Lung (tissue), 11 donors: ENCODE measurements at regions not wholly inside any gene's neighbourhood (a gene's known extent, or its start where the extent isn't known, plus 50 kb on each side); places are given as distances from the start of the nearest gene placed in this dataset.
A peak's percentile ranks its signal among the peaks of the same experiment; 100 is the strongest.

Experiments used
- ATAC-seq: fragments of 200-7000 bp; cut with Tn5 transposase; one replicate; pipeline ENCODE4 v1.9.1; 2020; ENCODE audit warnings: moderate number of reproducible peaks; ENCODE audit not compliant: insufficient read depth, low FRiP score
- DNase-seq, 3 donors: peaks; one replicate each; pipeline ENCODE4 v3.0.0-alpha.2; 2013 to 2017
- H3K27ac ChIP-seq, 2 donors: one replicate each; pipeline ENCODE4 v1.5.1; 2013; ENCODE audit warnings: mild to moderate bottlenecking in 2 of 2, moderate library complexity in 2 of 2, control low read depth in 1 of 2, inconsistent platforms in 1 of 2, low read depth in 1 of 2, low read length in 1 of 2
- H3K27me3 ChIP-seq, 3 donors: one replicate each; pipeline ENCODE4 v1.5.1; 2013; ENCODE audit warnings: low read length in 2 of 3; ENCODE audit not compliant: control insufficient read depth in 3 of 3, insufficient read depth in 3 of 3
- H3K36me3 ChIP-seq, 4 donors: one replicate each; pipeline ENCODE4 v1.5.1; 2013; ENCODE audit warnings: low read length in 4 of 4, mild to moderate bottlenecking in 1 of 4, moderate library complexity in 1 of 4; ENCODE audit not compliant: control insufficient read depth in 4 of 4, insufficient read depth in 4 of 4
- H3K4me1 ChIP-seq, 5 donors: one replicate each; pipeline ENCODE4 v1.5.1; 2013; ENCODE audit warnings: low read length in 5 of 5, mild to moderate bottlenecking in 2 of 5, moderate library complexity in 1 of 5; ENCODE audit not compliant: control insufficient read depth in 5 of 5, insufficient read depth in 5 of 5
- H3K4me3 ChIP-seq: one replicate; pipeline ENCODE4 v1.5.1; 2013; ENCODE audit warnings: mild to moderate bottlenecking, control low read depth, moderate library complexity
- H3K9ac ChIP-seq, 2 donors: one replicate each; pipeline ENCODE4 v1.5.1; 2013; ENCODE audit warnings: low read length in 2 of 2, control low read depth in 1 of 2; ENCODE audit not compliant: insufficient read depth in 1 of 2
- H3K9me3 ChIP-seq, 4 donors: one replicate each; pipeline ENCODE4 v1.5.1; 2013; ENCODE audit warnings: low read length in 3 of 4, mild to moderate bottlenecking in 1 of 4, moderate library complexity in 1 of 4; ENCODE audit not compliant: control insufficient read depth in 4 of 4, insufficient read depth in 3 of 4
- WGBS, 2 donors: extraction: QIAGEN DNeasy Blood & Tissue Kit; methylation state at CpG; one replicate each; pipeline ENCODE4 v1.1.7; 2013; 5-methylcytosine and 5-hydroxymethylcytosine counted together
- TF ChIP-seq, protein P1 (sequence below): IDR thresholded peaks from 2 replicates; pipeline ENCODE4 v1.5.1; 2012; ENCODE audit warnings: mild to moderate bottlenecking; ENCODE audit errors: control extremely low read depth, extremely low read depth
- donor health status: control.
- donor health status: control.
- donor health status: Bipolar disorder and iron deficiency.
- donor health status: healthy.
- donor health status: DM: yes; HTN: yes; CAD: no.

DNA sequence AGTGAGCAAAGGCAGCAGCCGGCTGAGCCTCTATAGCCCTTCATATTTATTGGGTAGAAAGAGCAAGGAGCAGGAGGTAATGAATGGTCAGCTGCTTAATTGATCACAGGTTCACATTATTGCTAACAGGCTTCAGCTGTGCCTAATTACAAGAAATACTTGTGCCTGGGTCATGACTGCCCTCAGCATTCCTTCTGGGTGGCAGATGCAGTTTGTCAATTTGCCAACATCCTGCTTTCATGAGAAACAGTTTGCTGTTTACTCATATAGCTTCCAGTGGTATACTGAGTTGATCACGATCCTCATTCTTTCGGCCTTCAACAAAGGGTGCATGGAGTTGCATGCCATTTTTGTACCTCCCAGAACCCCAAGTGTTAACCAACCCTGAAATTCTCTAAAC lies 81.0 kb upstream of the PLEKHG7 start:
- Histone ChIP-seq H3K4me3 (no peak overlapping the region), H3K4me1 (peaks cover 0 to 6% (median 0%) of the 10 kb centered on the region in 5 donors), H3K9ac (no peak overlapping the region), H3K9me3 (no peaks in the 10 kb centered on the region), H3K27me3 (no peaks in the 10 kb centered on the region), H3K36me3 (no peaks in the 10 kb centered on the region), H3K27ac (no peak overlapping the region)
- TF ChIP-seq, protein P1, sequence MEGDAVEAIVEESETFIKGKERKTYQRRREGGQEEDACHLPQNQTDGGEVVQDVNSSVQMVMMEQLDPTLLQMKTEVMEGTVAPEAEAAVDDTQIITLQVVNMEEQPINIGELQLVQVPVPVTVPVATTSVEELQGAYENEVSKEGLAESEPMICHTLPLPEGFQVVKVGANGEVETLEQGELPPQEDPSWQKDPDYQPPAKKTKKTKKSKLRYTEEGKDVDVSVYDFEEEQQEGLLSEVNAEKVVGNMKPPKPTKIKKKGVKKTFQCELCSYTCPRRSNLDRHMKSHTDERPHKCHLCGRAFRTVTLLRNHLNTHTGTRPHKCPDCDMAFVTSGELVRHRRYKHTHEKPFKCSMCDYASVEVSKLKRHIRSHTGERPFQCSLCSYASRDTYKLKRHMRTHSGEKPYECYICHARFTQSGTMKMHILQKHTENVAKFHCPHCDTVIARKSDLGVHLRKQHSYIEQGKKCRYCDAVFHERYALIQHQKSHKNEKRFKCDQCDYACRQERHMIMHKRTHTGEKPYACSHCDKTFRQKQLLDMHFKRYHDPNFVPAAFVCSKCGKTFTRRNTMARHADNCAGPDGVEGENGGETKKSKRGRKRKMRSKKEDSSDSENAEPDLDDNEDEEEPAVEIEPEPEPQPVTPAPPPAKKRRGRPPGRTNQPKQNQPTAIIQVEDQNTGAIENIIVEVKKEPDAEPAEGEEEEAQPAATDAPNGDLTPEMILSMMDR: no peak
- no peak for ATAC-seq
- DNase-seq: no peak
- 84 to 90% methylated on average over 3 of the region's 3 CpGs for WGBS, 2 donors

DNA sequence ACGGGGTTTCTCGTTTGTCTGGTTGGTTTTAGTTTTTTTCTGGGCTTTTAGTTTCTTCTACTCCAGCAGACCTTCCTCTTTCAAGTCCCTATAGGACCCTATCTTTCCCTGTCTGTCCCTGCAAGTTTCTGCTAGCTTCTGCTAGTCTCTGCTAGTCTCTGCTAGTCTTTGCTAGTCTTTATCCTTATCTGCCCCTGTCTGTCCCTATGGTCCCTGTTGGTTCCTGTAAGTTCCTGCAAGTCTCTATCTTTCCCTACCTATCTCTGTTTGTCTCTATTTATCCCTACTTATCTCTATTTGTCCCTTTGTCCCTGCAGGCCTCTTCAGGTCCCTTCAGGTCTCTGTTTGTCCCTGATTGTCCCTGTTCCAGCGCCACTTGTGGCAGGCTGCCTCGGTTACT lies 81.5 kb upstream of the PLEKHG7 start:
- no peak overlapping the region for H3K9ac ChIP-seq
- H3K27me3 ChIP-seq: no peaks in the 10 kb centered on the region
- peaks cover 0 to 6% (median 0%) of the 10 kb centered on the region in 5 donors for H3K4me1 ChIP-seq
- DNase-seq (no peak), ATAC-seq (no peak)
- H3K27ac ChIP-seq: no peak overlapping the region
- TF ChIP-seq, protein P1: no peak
- no peaks in the 10 kb centered on the region for H3K36me3 ChIP-seq
- WGBS, 2 donors: 95 to 97% methylated on average over 4 of the region's 4 CpGs
- no peaks in the 10 kb centered on the region for H3K9me3 ChIP-seq
- no peak overlapping the region for H3K4me3 ChIP-seq

DNA sequence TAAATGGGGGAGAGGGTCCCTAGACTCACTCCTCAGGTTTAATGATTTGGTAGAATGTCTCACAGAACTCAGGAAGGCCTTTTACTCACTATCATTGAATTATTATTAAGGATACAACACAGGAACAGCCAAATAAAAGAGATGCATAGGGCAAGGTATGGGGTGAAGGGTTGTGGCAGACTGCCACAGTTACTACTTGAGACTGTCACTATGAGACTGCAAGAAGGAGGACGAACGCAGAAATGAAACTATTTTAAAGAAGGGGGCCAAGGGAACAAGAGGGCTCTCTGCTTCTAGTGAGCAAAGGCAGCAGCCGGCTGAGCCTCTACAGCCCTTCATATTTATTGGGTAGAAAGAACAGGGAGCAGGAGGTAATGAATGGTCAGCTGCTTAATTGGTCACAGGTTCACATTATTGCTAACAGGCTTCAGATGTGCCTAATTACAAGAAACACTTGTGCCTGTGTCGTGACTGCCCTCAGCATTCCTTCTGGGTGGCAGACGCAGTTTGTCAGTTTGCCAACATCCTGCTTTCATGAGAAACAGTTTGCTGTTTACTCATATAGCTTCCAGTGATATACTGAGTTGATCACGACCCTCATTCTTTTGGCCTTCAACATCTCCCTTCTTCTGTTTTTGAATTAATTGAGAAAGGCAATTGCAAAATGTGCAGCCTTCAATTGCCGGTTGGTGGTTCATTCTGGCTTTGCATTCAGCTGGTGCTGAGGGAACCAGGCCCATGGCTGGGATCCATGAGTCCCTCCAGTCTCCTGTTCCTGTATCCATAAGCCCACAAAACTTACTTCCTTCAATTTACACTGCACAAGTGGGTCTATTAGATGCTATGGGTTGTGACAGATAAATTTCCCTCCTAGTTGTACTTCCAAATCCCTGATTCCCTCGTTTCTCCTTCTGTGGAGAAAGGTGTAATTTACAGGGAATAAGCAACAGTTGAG lies 82.8 kb upstream of the PLEKHG7 start:
- ATAC-seq (no peak), DNase-seq (no peak)
- H3K9ac ChIP-seq: no peak overlapping the region
- no peaks in the 10 kb centered on the region for H3K27me3 ChIP-seq
- WGBS, 2 donors: 44 to 61% methylated on average over 8 of the region's 8 CpGs
- peak overlapping the region in 1 of 2 donors; percentile 7 for H3K27ac ChIP-seq
- no peaks in the 10 kb centered on the region for H3K9me3 ChIP-seq
- TF ChIP-seq, protein P1: no peak
- no peak overlapping the region for H3K4me3 ChIP-seq
- H3K36me3 ChIP-seq: no peaks in the 10 kb centered on the region
- H3K4me1 ChIP-seq: peaks cover 0 to 6% (median 0%) of the 10 kb centered on the region in 5 donors
